Transverse colon (tissue), 4 donors: ENCODE measurements at regions not wholly inside any gene's neighbourhood (a gene's known extent, or its start where the extent isn't known, plus 50 kb on each side); places are given as distances from the start of the nearest gene placed in this dataset.
"Not testable (repeated sequence)": the region's sequence is repeated elsewhere in the genome, so short reads cannot be mapped to it uniquely, and the experiment has no call there.

Experiments
- DNase-seq: peaks from one replicate; pipeline ENCODE4 v3.0.0-alpha.2; 2019
- H3K27ac ChIP-seq, 4 donors: fragments of 200-600 bp; sonication (generic); 2 replicates each; pipeline ENCODE4 v1.5.1; 2016 to 2018; ENCODE audit warnings: inconsistent platforms in 4 of 4
- H3K27me3 ChIP-seq: fragments of 200-600 bp; sonication (generic); 2 replicates; pipeline ENCODE4 v1.5.1; 2017; ENCODE audit warnings: inconsistent platforms
- H3K36me3 ChIP-seq, 4 donors: fragments of 200-600 bp; sonication (generic); 2 replicates each; pipeline ENCODE4 v1.5.1; 2017 to 2019; ENCODE audit warnings: inconsistent platforms in 4 of 4
- H3K4me1 ChIP-seq, 4 donors: fragments of 200-600 bp; sonication (generic); 2 replicates each; pipeline ENCODE4 v1.5.1; 2017 to 2020; ENCODE audit warnings: inconsistent platforms in 4 of 4
- H3K4me3 ChIP-seq, 4 donors: fragments of 200-600 bp; sonication (generic); 1 replicate in 1 of 4; 2 replicates in 3 of 4; pipeline versions ENCODE4 v1.5.1 to v1.6.1; 2017 to 2019; ENCODE audit warnings: inconsistent platforms in 4 of 4
- H3K9me3 ChIP-seq, 2 donors: fragments of 200-600 bp; sonication (generic); 2 replicates each; pipeline ENCODE4 v1.5.1; 2017 to 2019; ENCODE audit warnings: inconsistent platforms in 2 of 2
- EP300 ChIP-seq: sonication (generic); formaldehyde crosslinking; IDR thresholded peaks from one replicate; pipeline ENCODE4 v1.6.1; 2017; ENCODE audit warnings: antibody characterized with exemption, low read depth
- POLR2A ChIP-seq: fragments of 450-650 bp; IDR thresholded peaks from one replicate; pipeline ENCODE4 v1.6.1; 2016; ENCODE audit warnings: antibody characterized with exemption, mild to moderate bottlenecking, moderate library complexity
- POLR2AphosphoS5 ChIP-seq, 3 donors: sonication (generic); formaldehyde crosslinking; IDR thresholded peaks; one replicate each; pipeline ENCODE4 v1.6.1; 2016; ENCODE audit warnings: antibody characterized with exemption in 3 of 3
- WGBS, 2 donors: methylation state at CpG; one replicate each; pipeline ENCODE4 v1.1.5; 2018; ENCODE audit warnings: low coverage in 1 of 2; 5-methylcytosine and 5-hydroxymethylcytosine counted together
- in situ Hi-C, 4 donors: fragments of 200-750 bp; cut with MboI; loops; one replicate each; pipeline versions ENCODE4 v1.15.0 to v1.15.1; 2017; ENCODE audit warnings: low sequenced_read_pairs in 3 of 4, low pct_ligation_motif_present in 1 of 4, low pct_unique_long_range_greater_than_20kb in 1 of 4
- intact Hi-C: fragments of 100-400 bp; cut with DNase I; formaldehyde crosslinking; loops from one replicate; pipeline ENCODE4 v1.15.1; 2023; ENCODE audit warnings: low total_unique reads
- TF ChIP-seq, protein P1 (sequence below), 5 experiments: fragments of 200-600 bp in 3 of 5; fragments of 450-650 bp in 2 of 5; sonication (generic) in 3 of 5; IDR thresholded peaks; 1 replicate in 2 of 5; 2 replicates in 3 of 5; pipeline ENCODE4 v1.5.1; 2016 to 2017; ENCODE audit warnings: antibody characterized with exemption in 5 of 5, inconsistent platforms in 3 of 5, mild to moderate bottlenecking in 2 of 5, moderate library complexity in 1 of 5

DNA sequence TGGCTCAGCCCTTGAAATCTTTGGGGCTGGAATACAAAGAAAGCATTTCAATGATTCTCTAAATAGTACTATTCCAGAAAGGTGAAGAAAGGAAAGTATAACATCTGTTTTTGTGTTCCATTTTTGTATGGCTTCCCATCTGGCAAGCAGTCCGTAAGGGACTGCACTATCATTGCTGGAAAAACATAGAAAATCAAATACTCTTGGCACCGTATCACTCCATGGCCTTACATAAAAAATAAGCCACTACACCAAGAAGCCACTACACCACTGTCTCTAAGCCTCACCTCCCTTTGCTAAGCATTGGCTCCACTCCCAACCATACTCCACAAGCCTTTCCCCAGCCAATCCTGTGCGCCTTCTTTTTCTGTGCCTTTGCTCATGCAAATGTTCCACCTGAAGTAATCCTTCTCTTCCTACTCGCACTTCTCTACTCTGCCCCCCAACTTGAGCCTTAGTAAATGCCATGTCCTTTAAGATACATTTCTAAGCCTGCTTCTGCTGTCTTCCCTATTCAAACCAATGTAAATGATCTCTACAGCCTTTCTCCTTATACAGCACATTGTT is 454.6 kb upstream of the TUSC1 start:
- H3K4me3 ChIP-seq, result no peak overlapping the region
- H3K27ac ChIP-seq, result no peak overlapping the region
- H3K36me3 ChIP-seq, result no peaks in the 10 kb centered on the region
- no peaks in the 10 kb centered on the region for H3K27me3 ChIP-seq
- intact Hi-C loops (no loop called here), in situ Hi-C loops (no loop called here)
- no peaks in the 10 kb centered on the region for H3K4me1 ChIP-seq
- WGBS, 2 donors, result 79 to 80% methylated on average over 1 to 4 of the region's 4 CpGs
- no peaks in the 10 kb centered on the region for H3K9me3 ChIP-seq
- TF ChIP-seq EP300 (no peak), POLR2AphosphoS5 (IDR thresholded peaks at IDR 0.05) (no peak), POLR2A (no peak)
- TF ChIP-seq, protein P1, sequence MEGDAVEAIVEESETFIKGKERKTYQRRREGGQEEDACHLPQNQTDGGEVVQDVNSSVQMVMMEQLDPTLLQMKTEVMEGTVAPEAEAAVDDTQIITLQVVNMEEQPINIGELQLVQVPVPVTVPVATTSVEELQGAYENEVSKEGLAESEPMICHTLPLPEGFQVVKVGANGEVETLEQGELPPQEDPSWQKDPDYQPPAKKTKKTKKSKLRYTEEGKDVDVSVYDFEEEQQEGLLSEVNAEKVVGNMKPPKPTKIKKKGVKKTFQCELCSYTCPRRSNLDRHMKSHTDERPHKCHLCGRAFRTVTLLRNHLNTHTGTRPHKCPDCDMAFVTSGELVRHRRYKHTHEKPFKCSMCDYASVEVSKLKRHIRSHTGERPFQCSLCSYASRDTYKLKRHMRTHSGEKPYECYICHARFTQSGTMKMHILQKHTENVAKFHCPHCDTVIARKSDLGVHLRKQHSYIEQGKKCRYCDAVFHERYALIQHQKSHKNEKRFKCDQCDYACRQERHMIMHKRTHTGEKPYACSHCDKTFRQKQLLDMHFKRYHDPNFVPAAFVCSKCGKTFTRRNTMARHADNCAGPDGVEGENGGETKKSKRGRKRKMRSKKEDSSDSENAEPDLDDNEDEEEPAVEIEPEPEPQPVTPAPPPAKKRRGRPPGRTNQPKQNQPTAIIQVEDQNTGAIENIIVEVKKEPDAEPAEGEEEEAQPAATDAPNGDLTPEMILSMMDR (IDR thresholded peaks at IDR 0.05), result no peak
- DNase-seq, result no peak

DNA sequence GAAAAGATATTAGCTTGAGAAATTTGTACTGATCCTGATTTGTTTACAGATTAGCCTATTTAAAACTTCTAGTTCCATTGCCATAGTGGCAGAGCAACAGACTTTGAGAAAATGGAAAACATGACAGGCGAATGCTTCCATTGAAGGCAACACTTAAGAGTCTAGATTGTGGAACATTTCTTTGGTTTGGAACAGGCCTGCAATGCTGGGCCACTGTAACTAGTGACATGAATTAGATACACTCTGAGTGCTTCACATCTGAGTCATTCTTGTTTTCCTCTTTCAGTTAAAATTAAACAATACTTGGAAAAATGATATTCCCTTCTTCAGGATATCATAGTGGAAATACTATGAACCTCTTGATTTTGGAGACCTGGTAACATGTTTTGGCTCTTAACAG is 453.6 kb upstream of the TUSC1 start:
- in situ Hi-C loops (no loop called here), intact Hi-C loops (no loop called here)

DNA sequence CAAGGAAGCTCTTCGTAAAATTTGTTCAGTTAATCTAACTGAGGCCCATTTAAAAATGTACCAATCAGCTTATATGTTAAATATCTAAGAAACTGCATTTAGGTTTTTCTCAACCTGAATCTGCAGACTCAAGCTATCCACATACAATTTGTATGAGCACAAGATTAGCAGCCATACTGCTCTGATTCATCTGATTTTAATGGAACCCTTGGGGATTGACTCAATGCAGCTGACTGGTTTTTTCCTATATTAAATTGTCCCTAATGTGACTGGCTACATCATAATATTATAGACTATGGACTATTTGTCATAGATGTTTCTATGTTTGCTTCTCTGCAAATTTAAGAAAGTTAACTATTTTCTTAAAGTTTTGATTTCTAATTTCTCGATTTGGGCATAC is 451.0 kb upstream of the TUSC1 start:
- WGBS, 2 donors, result 72 to 79% methylated on average over 2 of the region's 2 CpGs
- H3K4me3 ChIP-seq, result no peak overlapping the region
- TF ChIP-seq, protein P1 (IDR thresholded peaks at IDR 0.05), result no peak
- no peak for TF ChIP-seq EP300
- in situ Hi-C loops (no loop called here), intact Hi-C loops (no loop called here)
- H3K36me3 ChIP-seq, result no peaks in the 10 kb centered on the region
- no peak overlapping the region for H3K27ac ChIP-seq
- no peaks in the 10 kb centered on the region for H3K4me1 ChIP-seq
- H3K27me3 ChIP-seq, result no peaks in the 10 kb centered on the region
- no peaks in the 10 kb centered on the region for H3K9me3 ChIP-seq
- DNase-seq, result no peak

More for the DNA sequence above, 453.6 kb upstream of the TUSC1 start:
- no peak overlapping the region for H3K27ac ChIP-seq
- no peak for TF ChIP-seq POLR2A
- TF ChIP-seq, protein P1 (IDR thresholded peaks at IDR 0.05), result no peak
- no peak for TF ChIP-seq EP300
- TF ChIP-seq POLR2AphosphoS5 (IDR thresholded peaks at IDR 0.05), result no peak
- H3K9me3 ChIP-seq, result no peaks in the 10 kb centered on the region
- no peak overlapping the region for H3K4me3 ChIP-seq
- no peaks in the 10 kb centered on the region for H3K36me3 ChIP-seq
- 69 to 80% methylated on average over 1 of the region's 1 CpG for WGBS, 2 donors
- DNase-seq, result no peak
- H3K4me1 ChIP-seq, result no peaks in the 10 kb centered on the region
- no peaks in the 10 kb centered on the region for H3K27me3 ChIP-seq

DNA sequence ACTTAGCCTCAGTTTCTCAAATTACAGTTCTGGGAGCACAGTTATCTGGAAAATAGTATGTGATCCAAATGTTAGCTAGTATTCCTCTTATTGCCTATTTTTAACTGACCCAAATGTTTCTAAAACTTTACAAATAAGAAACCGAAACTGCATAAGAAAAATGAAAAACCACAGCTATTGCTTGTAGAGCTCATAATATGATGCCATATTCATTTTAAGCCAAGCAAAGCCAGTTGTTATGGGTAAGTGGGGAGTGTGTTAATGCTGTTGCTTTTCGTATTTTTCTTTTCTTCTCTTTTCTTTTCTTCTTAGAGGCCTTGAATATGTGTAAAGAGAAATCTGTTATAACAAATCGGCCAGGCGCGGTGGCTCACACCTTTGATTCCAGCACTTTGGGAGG is 447.4 kb upstream of the TUSC1 start:
- in situ Hi-C loops, result no loop called here
- DNase-seq, result no peak
- no peaks in the 10 kb centered on the region for H3K9me3 ChIP-seq
- no peaks in the 10 kb centered on the region for H3K4me1 ChIP-seq
- no peak overlapping the region for H3K4me3 ChIP-seq
- TF ChIP-seq, protein P1 (IDR thresholded peaks at IDR 0.05), result no peak
- TF ChIP-seq POLR2AphosphoS5 (IDR thresholded peaks at IDR 0.05) (no peak), EP300 (no peak), POLR2A (no peak)
- H3K27me3 ChIP-seq, result no peaks in the 10 kb centered on the region
- H3K27ac ChIP-seq, result no peak overlapping the region
- H3K36me3 ChIP-seq, result no peaks in the 10 kb centered on the region
- WGBS, 2 donors, result 80 to 87% methylated on average over 4 to 5 of the region's 5 CpGs
- intact Hi-C loops, result no loop called here

DNA sequence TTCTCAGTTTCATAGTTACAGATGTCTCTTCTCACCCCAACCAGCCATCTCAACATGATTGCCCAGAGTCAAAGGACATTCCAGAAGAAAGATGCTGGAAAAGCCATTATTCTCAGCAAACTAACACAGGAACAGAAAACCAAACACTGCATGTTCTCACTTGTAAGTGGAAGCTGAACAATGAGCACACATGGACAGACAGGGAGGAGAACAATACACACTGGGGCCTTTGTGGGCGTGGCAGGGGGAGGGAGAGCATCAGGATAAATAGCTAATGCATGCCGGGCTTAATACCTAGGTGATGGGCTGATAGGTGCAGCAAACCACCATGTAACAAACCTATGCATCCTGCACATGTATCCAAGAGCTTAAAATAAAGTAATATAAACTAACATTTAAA is 437.8 kb upstream of the TUSC1 start:
- DNase-seq, H3K27ac ChIP-seq, H3K36me3 ChIP-seq, H3K27me3 ChIP-seq, in situ Hi-C loops, intact Hi-C loops, H3K4me1 ChIP-seq, H3K4me3 ChIP-seq, H3K9me3 ChIP-seq: not testable (repeated sequence)
- WGBS, 2 donors, result 46 to 55% methylated on average over 2 of the region's 2 CpGs
